Neural progenitor cell (in vitro differentiated cells): ENCODE measurements at regions not wholly inside any gene's neighbourhood (a gene's known extent, or its start where the extent isn't known, plus 50 kb on each side); places are given as distances from the start of the nearest gene placed in this dataset.

Experiments
- CTCF ChIP-seq: fragments of 200-600 bp; sonication (generic); IDR thresholded peaks from 2 replicates; pipeline ENCODE4 v1.5.1; 2017; ENCODE audit warnings: antibody characterized with exemption, mild to moderate bottlenecking
- EZH2 ChIP-seq: fragments of 200-600 bp; sonication (generic); IDR thresholded peaks from 2 replicates; pipeline ENCODE4 v1.6.1; 2017; ENCODE audit warnings: antibody characterized with exemption, mild to moderate bottlenecking, moderate library complexity
- EZH2phosphoT487 ChIP-seq: fragments of 200-600 bp; sonication (generic); IDR thresholded peaks from 2 replicates; pipeline ENCODE4 v1.6.1; 2017; ENCODE audit warnings: antibody characterized with exemption

GRCh38 chr9:75299324-75299723 lies 211.0 kb downstream of the OSTF1 start:
- TF ChIP-seq EZH2 (no peak), CTCF (no peak), EZH2phosphoT487 (no peak)
